Upper lobe of left lung (tissue), 4 donors: ENCODE measurements at regions not wholly inside any gene's neighbourhood (a gene's known extent, or its start where the extent isn't known, plus 50 kb on each side); places are given as distances from the start of the nearest gene placed in this dataset.

Source experiments
- POLR2A ChIP-seq, 4 donors: fragments of 450-650 bp; IDR thresholded peaks; one replicate each; pipeline ENCODE4 v1.5.1; 2016 to 2017; ENCODE audit warnings: antibody characterized with exemption in 4 of 4, mild to moderate bottlenecking in 2 of 4
- POLR2AphosphoS5 ChIP-seq, 2 donors: sonication (generic); formaldehyde crosslinking; IDR thresholded peaks; one replicate each; pipeline ENCODE4 v1.5.1; 2017; ENCODE audit warnings: antibody characterized with exemption in 2 of 2
- TF ChIP-seq, protein P1 (sequence below), 6 experiments: fragments of 450-650 bp in 4 of 6; fragments of 200-600 bp in 2 of 6; sonication (generic) in 2 of 6; IDR thresholded peaks; one replicate each; pipeline ENCODE4 v1.5.1; 2016 to 2019; ENCODE audit warnings: antibody characterized with exemption in 6 of 6

DNA sequence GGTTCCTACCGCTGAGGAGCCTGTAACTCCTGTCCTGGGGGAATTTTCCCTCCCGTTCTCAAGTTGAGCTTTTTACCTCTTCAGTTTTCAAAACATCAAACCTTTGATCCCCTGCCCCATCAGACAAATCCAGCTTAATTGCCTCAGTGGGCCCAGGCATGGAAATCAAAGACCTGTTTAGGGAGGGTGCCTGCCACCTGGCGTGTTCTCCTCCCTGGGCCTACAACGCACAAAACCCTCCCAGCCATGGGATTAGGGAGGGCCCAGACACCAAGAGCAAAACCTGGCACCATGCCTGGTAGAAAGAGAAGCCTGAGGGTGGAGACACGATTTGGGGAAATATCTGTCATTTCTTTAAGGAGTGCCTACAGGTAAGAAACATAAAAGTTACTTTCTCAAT is 672.9 kb downstream of the BCL11B start:
- TF ChIP-seq POLR2A (IDR thresholded peaks at IDR 0.05), result no peak
- TF ChIP-seq, protein P1, sequence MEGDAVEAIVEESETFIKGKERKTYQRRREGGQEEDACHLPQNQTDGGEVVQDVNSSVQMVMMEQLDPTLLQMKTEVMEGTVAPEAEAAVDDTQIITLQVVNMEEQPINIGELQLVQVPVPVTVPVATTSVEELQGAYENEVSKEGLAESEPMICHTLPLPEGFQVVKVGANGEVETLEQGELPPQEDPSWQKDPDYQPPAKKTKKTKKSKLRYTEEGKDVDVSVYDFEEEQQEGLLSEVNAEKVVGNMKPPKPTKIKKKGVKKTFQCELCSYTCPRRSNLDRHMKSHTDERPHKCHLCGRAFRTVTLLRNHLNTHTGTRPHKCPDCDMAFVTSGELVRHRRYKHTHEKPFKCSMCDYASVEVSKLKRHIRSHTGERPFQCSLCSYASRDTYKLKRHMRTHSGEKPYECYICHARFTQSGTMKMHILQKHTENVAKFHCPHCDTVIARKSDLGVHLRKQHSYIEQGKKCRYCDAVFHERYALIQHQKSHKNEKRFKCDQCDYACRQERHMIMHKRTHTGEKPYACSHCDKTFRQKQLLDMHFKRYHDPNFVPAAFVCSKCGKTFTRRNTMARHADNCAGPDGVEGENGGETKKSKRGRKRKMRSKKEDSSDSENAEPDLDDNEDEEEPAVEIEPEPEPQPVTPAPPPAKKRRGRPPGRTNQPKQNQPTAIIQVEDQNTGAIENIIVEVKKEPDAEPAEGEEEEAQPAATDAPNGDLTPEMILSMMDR (IDR thresholded peaks at IDR 0.05), result no peak
- TF ChIP-seq POLR2AphosphoS5 (IDR thresholded peaks at IDR 0.05), result no peak
